Posterior cingulate gyrus (tissue), 11 donors: ENCODE measurements at regions not wholly inside any gene's neighbourhood (a gene's known extent, or its start where the extent isn't known, plus 50 kb on each side); places are given as distances from the start of the nearest gene placed in this dataset.

ENCODE experiments used
- DNase-seq, 10 donors: peaks; one replicate each; pipeline versions ENCODE4 v3.0.0 to v3.0.0-alpha.2; 2020 to 2021; ENCODE audit warnings: mixed read lengths in 3 of 10
- intact Hi-C: fragments of 100-400 bp; cut with DNase I; formaldehyde crosslinking; loops from one replicate; pipeline ENCODE4 v1.15.1; 2023

DNA sequence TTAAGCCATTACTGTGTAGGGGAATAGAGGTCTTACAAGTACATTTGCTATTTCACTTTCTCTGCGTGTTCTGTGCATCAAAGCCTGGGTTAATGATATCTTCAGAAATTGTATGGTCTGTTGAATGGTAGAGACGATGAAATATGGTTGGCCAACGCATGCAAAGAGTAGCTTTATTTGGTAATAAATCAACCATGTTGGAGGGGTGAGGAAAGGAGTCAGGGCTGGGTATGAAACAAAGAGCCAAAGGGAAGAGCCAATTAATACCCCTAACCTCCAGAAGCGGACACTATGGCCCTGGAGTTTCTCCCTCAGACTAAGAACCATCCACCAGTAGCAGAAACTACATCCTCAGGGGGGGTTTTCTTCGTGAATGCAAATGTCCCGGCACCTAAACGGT is 1974.0 kb upstream of the WWC1 start:
- intact Hi-C loops = no loop called here
- DNase-seq = no peak

- no peak for DNase-seq
- intact Hi-C loops = no loop called here
These were observed 1970.4 kb upstream of the WWC1 start for GRCh38 chr5:166320920-166321480.

DNA sequence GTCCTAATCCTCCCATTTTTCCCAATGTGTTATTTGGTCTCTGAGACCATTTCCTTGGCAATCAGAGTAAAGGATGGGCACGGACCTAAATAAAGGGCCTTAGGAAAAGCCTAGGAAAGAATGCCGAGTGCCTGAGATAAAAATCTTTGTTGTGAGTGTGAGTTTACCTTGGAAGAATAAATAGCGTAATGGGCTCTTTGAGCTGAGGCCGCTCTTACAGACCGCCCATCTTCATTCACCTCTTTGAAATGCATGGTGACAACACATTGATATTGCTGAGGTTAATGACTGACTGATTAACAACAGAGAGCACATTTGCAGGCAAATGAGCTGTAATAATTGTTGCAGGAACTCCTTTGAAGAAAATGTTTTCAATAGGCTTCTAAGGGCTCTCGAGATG is 1967.1 kb upstream of the WWC1 start:
- DNase-seq = no peak
- intact Hi-C loops = no loop called here

- intact Hi-C loops = no loop called here
- no peak for DNase-seq
These were observed 1962.2 kb upstream of the WWC1 start for GRCh38 chr5:166329149-166329800.

- intact Hi-C loops = no loop called here
- DNase-seq = no peak
These were observed 1961.4 kb upstream of the WWC1 start for GRCh38 chr5:166330036-166330435.

- DNase-seq = no peak
- intact Hi-C loops = no loop called here
These were observed 1959.9 kb upstream of the WWC1 start for GRCh38 chr5:166331521-166331920.

DNA sequence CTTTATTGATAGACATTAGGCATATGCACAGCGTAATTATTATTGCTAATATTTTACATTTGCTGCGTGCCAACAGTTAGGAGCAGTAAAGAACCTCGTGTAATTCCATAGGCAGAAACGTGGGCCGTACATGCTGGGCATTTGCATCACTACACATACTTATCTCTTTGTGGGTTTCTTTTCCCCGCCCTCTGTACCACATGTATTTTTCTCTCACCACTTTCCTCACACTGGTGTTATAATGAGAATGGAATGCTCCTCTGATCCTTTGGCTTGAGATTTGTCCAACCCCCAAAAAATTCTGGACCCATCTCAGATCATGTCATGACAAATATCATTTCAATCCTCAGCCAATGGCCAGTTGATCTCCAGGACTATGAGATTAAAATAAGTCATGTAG is 1952.6 kb upstream of the WWC1 start:
- DNase-seq = no peak
- intact Hi-C loops = no loop called here

DNA sequence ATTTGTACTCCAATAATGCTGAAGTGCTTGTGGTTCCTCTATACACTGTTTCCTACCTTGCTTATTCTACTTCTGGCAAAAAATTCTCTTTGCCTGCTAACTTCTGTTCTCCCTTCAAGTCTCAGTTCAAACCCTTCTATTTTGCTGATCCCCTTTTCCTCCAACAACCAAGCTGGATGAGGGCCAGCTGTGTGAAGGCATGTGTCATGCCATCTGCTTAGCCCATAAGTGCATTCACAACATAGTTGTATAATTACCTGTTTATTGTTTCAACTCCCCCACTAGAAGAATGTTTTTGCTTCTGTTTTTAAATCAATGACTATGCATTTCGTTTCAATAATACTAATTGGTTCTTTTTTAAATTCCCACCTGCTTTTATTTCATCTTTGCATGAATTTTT is 1951.4 kb upstream of the WWC1 start:
- DNase-seq = no peak
- intact Hi-C loops = no loop called here

DNA sequence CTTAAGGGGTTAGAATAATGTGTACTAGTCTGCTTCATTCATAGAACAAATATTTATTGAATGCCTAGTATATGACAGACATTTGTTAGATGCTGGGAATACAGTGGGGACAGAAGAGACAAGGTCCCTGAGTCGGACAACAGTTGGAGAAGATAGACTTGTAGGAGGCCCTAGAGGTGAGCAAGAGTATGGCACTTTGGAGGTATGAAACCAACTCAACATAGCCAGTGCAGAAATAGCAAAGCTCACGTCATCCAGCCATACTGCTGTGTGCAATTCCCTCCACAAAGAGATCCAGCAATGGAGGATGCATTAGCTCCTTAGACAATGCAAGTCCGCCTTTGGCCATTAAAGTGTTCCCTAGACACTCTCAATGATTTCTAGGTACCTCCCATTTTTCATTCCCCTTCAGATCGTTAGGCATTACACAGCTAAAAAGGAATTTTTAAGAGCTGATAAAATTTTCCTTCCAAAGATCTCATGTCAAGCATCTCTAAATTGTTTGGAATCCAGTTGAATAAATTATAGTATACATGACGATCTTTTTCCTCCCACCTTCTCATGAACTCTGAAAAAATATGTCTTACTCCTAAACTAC is 1949.6 kb upstream of the WWC1 start:
- intact Hi-C loops = no loop called here
- no peak for DNase-seq

- no peak for DNase-seq
These were observed 1949.0 kb upstream of the WWC1 start for GRCh38 chr5:166342402-166342801.

GRCh38 chr5:166346726-166347374 is 1944.6 kb upstream of the WWC1 start:
- DNase-seq = no peak
- intact Hi-C loops = no loop called here

More at GRCh38 chr5:166342402-166342801, 1949.0 kb upstream of the WWC1 start:
- intact Hi-C loops = no loop called here

- intact Hi-C loops = no loop called here
- no peak for DNase-seq
These were observed 1942.4 kb upstream of the WWC1 start for GRCh38 chr5:166349046-166349445.

DNA sequence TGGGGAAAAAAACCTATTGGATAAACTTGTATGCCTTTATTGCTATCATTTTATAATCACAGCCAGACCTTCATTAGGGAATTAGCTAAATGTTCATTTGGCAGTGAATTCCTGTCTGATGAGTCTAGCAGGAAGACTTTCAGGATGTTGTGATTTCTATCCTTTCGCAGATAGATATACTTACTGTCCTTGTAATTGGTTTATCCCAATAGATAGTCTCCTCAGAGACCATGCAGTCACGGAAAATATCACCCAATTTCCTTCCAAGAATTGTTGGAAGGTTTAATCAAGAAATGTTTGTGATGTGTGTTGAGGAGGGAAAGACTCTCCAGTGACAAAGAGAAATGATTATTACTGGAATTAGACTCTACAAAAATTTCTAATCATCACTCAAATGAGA is 1937.9 kb upstream of the WWC1 start:
- DNase-seq = no peak
- intact Hi-C loops = no loop called here

DNA sequence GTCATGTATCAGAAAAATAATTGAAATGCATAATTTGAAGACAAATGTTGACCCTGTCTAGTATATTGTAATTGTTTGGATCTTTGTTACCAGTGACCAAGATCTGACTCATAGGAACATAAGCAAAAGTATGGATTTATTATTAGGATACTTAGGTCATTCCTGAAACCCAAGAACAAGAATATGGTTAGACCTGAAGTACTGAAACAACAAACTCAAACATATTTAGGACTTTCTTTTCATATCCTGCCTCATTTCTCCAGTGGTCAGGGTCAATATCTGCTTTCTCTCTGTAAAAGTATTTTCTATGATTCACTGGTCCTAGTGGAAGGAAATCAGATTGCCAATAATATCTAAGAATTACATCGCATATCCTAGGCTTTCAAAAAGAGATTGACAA is 1937.1 kb upstream of the WWC1 start:
- DNase-seq = no peak
- intact Hi-C loops = no loop called here

DNA sequence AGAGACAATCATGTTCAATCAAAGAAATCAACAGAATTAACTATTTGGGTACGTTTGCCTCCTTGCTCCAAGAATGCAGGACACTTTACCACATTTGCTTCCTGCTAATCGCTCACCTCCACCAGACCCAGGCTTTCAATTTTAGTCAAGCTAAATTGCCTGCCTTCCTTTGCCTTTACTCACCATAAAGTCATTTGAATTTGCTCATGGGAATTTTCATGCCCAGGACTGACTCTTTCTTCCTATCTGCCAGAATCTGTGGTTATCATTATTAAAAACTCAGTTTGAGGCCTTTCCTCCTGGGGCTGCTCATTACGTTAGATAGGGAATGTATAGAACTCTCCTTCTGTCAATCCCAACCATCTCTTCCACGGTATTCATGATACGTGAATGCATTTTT is 1935.3 kb upstream of the WWC1 start:
- DNase-seq = no peak
- intact Hi-C loops = no loop called here

GRCh38 chr5:166358127-166358830 is 1933.2 kb upstream of the WWC1 start:
- intact Hi-C loops = no loop called here
- no peak for DNase-seq

DNA sequence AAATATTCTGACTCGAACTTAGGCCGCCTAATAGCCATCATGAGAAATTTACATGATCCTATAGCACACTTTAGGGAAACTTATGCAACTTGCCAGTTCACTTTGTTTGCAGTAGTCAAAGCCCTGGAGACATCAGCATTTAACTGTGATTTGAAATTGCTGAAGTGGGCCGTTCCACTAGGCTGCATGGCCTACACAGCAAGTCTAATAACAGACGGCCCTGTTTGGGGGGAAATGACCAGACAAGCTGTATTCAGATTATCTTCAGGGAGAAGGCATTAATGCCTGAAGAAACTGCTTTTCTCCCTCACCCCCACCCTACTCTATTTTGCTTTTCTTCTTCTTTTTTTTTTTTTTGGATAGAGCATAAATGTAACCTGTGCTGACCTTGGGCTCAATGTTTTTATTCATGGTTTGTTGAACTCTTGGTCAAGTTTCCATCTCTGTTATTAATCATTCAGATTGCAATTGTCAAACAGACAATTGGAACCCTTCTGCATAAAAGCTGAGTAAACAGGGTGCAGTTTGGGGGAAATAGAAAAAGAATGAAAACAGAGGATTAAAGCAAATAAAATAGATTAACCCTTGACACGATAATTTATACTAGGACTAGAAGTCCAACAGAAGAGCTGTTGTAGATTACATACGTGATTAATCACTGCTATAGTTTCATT is 1928.2 kb upstream of the WWC1 start:
- intact Hi-C loops = no loop called here
- DNase-seq = no peak

DNA sequence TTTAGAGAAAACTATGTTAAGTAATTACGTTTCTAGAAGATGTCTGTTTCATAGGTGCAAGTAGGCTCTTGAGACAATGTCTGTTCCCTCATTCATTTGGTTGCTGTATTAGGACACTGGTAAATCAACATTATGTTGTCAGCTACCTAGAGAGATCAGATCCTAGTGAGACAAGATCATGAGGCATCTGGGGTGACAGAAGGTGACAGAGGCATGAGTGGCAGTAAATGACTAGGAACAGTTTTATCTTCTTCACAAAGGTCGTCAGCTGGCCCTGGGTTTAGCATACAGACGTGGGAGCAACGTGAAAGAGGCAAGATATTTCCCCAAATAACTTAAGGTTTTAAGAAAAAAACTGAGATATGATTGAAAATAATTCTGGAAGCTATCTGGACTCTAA is 1926.3 kb upstream of the WWC1 start:
- no peak for DNase-seq
- intact Hi-C loops = no loop called here

- intact Hi-C loops = no loop called here
These were observed 1924.1 kb upstream of the WWC1 start for GRCh38 chr5:166367391-166367790.

DNA sequence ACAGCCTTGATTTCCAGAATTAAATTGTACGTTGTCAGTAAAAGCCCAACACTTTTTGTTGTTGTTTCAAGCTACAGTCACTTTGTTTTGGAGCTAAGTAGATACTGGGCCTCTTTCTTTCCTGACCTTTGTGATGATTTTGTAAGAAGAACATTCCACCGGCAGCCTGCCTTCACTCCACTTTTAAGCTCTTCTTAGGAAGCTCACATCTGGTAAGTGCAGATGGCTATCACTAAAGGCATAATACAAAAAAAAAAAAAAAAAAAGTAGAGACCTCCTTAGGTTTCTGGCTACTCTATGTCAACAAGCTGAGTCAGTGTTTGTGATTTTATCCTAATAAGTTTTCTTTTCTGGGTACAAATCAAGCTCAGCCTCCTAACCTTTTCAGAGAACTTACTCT is 1922.1 kb upstream of the WWC1 start:
- intact Hi-C loops = no loop called here
- no peak for DNase-seq

More at GRCh38 chr5:166367391-166367790, 1924.1 kb upstream of the WWC1 start:
- DNase-seq = no peak

DNA sequence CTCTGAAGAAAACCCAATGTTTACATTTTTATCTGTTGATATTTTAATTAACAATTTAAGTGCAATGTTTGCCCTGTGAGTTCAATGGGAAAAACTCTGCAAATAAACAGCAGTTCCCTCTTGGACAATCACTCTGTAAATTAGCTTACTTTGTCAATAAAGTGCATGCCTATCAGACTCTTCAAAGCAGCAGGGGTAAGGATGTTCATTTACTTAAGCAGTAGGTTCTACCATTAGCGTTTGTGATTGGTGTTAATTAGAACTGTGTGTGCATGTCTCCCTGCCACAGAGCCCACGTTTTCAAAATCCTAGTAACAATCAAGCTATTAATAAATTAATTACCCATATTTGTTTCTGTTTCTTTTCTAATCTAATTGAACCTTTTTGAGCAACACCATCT is 1921.6 kb upstream of the WWC1 start:
- intact Hi-C loops = no loop called here
- no peak for DNase-seq
